GM18508 (cell line): ENCODE measurements at regions not wholly inside any gene's neighbourhood (a gene's known extent, or its start where the extent isn't known, plus 50 kb on each side); places are given as distances from the start of the nearest gene placed in this dataset.
"Not testable (repeated sequence)": the region's sequence is repeated elsewhere in the genome, so short reads cannot be mapped to it uniquely, and the experiment has no call there.

Experiments used
- ATAC-seq: cut with Tn5 transposase; IDR thresholded peaks from one replicate; pipeline ENCODE4 v1.9.1; 2021; ENCODE audit warnings: moderate number of reproducible peaks; ENCODE audit not compliant: insufficient read depth, unreplicated experiment

GRCh38 chr2:87629491-87630458, 118.1 kb upstream of the PLGLB2 start:
- not testable (repeated sequence) for ATAC-seq

GRCh38 chr2:87630892-87631291, 117.0 kb upstream of the PLGLB2 start:
- not testable (repeated sequence) for ATAC-seq

- ATAC-seq: not testable (repeated sequence)
Observed at GRCh38 chr2:87631402-87631801, 116.5 kb upstream of the PLGLB2 start.

- not testable (repeated sequence) for ATAC-seq
Observed at GRCh38 chr2:87633287-87633963, 114.5 kb upstream of the PLGLB2 start.

- not testable (repeated sequence) for ATAC-seq
Observed at GRCh38 chr2:87634106-87634505, 113.8 kb upstream of the PLGLB2 start.

- ATAC-seq: not testable (repeated sequence)
Observed at GRCh38 chr2:87634971-87635650, 112.8 kb upstream of the PLGLB2 start.

- ATAC-seq: not testable (repeated sequence)
Observed at GRCh38 chr2:87636246-87636645, 111.6 kb upstream of the PLGLB2 start.

GRCh38 chr2:87636735-87637134, 111.2 kb upstream of the PLGLB2 start:
- ATAC-seq: not testable (repeated sequence)

- ATAC-seq: not testable (repeated sequence)
Observed at GRCh38 chr2:87637249-87637990, 110.5 kb upstream of the PLGLB2 start.

- not testable (repeated sequence) for ATAC-seq
Observed at GRCh38 chr2:87638114-87638807, 109.6 kb upstream of the PLGLB2 start.

- not testable (repeated sequence) for ATAC-seq
Observed at GRCh38 chr2:87638872-87639271, 109.0 kb upstream of the PLGLB2 start.

- ATAC-seq: not testable (repeated sequence)
Observed at GRCh38 chr2:87639801-87640440, 108.0 kb upstream of the PLGLB2 start.

- ATAC-seq: not testable (repeated sequence)
Observed at GRCh38 chr2:87640961-87641563, 106.8 kb upstream of the PLGLB2 start.

- ATAC-seq: not testable (repeated sequence)
Observed at GRCh38 chr2:87643165-87643564, 104.7 kb upstream of the PLGLB2 start.

- not testable (repeated sequence) for ATAC-seq
Observed at GRCh38 chr2:87647737-87648498, 100.0 kb upstream of the PLGLB2 start.

GRCh38 chr2:87648815-87649214, 99.1 kb upstream of the PLGLB2 start:
- not testable (repeated sequence) for ATAC-seq

- ATAC-seq: not testable (repeated sequence)
Observed at GRCh38 chr2:87649871-87650270, 98.0 kb upstream of the PLGLB2 start.

- ATAC-seq: not testable (repeated sequence)
Observed at GRCh38 chr2:87650837-87651236, 97.0 kb upstream of the PLGLB2 start.
